GM19463 (cell line): ENCODE measurements at regions not wholly inside any gene's neighbourhood (a gene's known extent, or its start where the extent isn't known, plus 50 kb on each side); places are given as distances from the start of the nearest gene placed in this dataset.

Source experiments
- ATAC-seq: cut with Tn5 transposase; IDR thresholded peaks from one replicate; pipeline ENCODE4 v1.9.1; 2021; ENCODE audit warnings: mild to moderate bottlenecking, moderate library complexity; ENCODE audit not compliant: unreplicated experiment

DNA sequence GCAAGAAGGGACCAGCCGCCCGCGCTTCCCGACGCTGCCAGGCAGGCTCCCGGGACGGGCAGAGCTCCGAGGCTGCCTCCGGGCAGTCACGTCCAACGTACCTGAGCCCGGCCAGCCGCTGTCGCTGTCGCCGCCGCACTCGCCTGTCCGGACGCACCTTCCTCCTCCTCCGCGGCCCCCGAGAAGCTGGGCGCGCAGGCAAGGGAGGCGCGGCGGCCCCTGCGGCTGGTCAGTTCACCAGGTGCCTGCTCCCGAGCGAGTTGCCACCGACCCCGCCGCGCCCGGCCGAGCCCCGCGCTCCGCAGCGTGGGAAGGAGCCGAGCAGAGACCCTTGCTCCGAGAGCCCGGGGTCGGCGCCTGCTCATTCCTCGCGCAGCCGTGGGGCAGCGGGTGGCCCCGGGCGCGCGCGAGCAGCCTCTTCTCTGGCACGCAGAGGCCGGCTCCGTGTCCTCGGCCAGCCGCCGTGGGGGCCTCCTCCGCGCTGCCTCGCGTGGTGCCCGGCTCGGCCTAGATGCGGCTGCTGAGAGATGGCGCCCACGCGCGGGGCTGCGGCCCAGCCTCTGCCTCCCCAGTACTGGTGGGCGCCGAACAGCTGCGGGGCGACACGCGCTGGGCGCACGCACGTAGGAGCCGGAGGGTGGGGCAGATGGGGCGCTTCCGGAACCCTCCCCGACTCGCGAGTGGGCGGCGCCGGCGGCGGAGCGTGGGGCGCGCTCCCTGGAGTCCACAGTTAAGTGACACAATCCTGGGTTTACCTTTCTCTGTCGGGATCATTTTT is 419.4 kb downstream of the UQCRFS1 start:
- no peak for ATAC-seq

GRCh38 chr19:28785971-28786370 is 427.0 kb downstream of the UQCRFS1 start:
- no peak for ATAC-seq

- no peak for ATAC-seq
Observed at GRCh38 chr19:28764066-28764465, 448.9 kb downstream of the UQCRFS1 start.

DNA sequence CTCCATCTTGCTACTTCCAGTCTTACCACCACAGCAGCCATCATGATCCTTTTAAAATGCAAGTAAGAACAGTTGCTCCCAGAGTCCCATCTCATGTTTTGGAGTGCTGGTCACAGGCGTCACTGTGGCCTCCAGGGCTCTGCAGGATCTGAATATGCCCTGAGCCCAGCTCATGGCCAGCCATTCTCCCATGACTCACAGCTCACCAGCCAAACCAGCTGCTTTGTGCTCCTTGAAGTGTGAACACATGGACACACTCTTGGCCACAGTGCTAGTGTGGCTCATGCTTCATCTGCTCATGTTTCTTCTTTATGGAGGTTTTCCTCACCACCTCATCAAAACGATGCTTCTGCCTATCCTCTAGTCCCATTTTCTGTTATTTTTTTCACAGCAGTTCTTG is 466.5 kb downstream of the UQCRFS1 start:
- no peak for ATAC-seq

GRCh38 chr19:28744943-28745342 is 468.0 kb downstream of the UQCRFS1 start:
- no peak for ATAC-seq

- ATAC-seq, result no peak
Observed at GRCh38 chr19:28744014-28744413, 468.9 kb downstream of the UQCRFS1 start.

GRCh38 chr19:28737021-28737895 is 475.7 kb downstream of the UQCRFS1 start:
- ATAC-seq, result peak; percentile 75

GRCh38 chr19:28736528-28736927 is 476.4 kb downstream of the UQCRFS1 start:
- peak; percentile 19 for ATAC-seq

DNA sequence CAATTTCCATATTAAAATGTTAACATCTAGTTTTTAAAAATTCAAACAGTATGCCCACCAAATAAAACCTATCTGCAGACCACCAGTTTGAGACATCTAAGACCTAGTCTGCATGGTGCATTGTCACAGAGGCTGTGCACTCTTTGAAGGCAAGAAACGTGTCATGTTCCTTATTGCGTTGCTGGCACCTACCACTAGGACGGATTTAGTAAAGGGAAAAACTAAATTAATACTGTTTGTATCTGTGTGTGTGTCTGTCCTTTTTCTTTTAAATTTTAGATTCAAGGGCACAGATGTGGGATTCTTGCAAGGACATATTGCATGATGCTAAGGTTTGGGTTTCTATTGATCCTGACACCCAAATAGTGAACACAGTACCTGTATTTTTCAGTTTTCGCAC is 481.4 kb downstream of the UQCRFS1 start:
- ATAC-seq, result no peak

- ATAC-seq, result no peak
Observed at GRCh38 chr19:28730791-28731512, 482.0 kb downstream of the UQCRFS1 start.

GRCh38 chr19:28727480-28728159 is 485.3 kb downstream of the UQCRFS1 start:
- no peak for ATAC-seq

DNA sequence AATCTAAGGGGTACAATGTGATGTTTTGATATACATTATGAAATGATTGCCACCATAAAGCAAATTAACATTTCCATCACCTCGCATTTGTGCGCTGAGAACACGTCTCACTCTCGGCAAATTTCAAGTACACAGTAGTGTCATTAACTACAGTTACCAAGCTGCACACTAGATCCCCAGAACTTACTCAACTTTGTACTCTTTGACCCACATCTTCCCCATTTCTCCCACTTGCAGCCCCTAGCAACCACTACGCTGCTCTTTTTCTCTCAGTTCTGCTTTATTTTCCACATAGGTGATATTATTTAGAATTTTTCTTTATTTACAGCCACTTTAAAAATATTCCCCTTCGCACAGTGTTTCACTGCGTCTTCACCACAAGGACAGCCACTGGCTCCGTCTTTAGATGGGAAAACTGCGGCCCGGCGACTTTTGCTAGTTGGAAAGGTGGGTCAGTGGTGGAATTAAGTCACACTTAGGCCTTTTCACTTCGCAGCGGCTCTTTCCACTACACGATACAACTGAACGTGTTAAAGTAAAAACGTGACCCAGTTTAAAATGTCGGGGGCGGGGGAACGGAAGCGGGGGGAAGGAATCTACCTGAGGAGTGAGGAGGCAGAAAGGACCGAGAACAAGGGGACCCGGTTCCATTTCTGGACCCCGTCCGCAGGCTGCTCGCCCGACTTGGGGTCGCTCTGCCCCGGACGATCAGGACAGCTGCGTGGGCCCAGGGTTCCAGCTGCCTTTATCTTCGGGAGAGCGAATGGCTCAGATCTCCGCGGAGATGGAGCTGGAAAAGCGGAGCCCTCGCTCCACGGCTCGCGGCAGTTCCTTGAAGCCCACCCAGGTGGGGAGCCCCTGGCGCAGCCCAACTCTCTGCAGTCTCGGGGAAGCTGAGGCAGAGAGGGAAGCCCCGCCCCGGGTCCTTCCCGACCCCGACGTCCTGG is 486.1 kb downstream of the UQCRFS1 start:
- ATAC-seq, result no peak

- ATAC-seq, result no peak
Observed at GRCh38 chr19:28718909-28719308, 494.0 kb downstream of the UQCRFS1 start.

- no peak for ATAC-seq
Observed at GRCh38 chr19:28715157-28715556, 497.8 kb downstream of the UQCRFS1 start.

DNA sequence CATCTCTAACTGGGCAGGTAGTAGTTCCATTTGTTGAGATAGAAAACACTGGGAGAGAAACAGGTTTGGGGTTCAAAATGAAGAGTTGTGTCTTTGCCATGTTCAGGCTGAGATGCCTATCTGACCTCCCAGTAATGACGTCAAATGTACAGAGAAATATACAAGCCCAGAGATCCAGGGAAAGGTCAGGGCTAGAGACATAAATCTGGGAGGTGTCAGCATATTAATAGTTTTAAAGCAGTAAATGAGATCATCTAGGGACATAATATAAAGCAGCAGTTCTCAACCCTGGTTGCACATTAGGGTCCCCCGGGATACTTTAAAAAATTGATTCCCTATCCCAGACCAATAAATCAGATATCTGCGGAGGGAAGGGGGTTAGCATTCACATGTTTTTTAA is 501.5 kb downstream of the UQCRFS1 start:
- no peak for ATAC-seq

DNA sequence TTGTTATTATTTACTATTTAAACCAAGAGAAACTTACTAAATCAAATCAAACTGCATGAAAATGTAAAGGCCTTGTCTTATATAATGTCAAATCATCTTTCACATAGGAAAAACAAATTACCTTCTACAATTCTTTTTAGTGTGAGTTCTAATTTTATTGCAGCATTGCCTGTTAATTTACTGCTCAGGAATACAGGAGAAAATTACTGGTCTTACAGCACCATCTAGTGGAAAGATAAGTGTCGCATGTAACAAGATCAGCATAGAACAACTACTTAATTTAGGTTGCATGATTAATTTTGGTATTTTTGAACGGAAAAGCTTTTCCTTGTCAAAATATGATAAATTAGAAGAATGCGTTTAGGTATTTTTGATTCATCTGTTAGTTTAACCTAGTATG is 502.7 kb downstream of the UQCRFS1 start:
- ATAC-seq, result no peak

GRCh38 chr19:28706693-28707092 is 506.3 kb downstream of the UQCRFS1 start:
- no peak for ATAC-seq

DNA sequence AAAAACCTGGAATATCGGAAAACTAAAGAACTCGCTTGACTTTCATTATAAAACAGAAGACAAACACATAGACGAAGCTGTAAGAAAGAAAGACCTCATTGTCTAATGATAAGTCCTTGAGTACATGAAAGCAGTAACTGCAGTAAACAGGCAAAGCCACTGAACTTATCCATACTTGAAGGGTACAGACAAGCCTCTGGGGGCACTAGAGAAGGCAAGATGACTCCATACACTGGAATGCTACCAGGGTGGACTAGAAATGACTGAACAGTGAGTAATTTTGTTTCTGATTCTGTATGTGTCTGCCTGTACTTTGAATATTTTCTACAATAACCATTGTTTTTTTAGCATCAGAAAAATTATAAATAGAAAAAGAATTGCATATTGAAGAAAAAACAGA is 507.9 kb downstream of the UQCRFS1 start:
- no peak for ATAC-seq

GRCh38 chr19:28703400-28703956 is 509.5 kb downstream of the UQCRFS1 start:
- no peak for ATAC-seq
